HepG2 (cell line): ENCODE measurements at regions not wholly inside any gene's neighbourhood (a gene's known extent, or its start where the extent isn't known, plus 50 kb on each side); places are given as distances from the start of the nearest gene placed in this dataset.

Source experiments
- ARNT ChIP-seq: fragments of 450-650 bp; IDR thresholded peaks from 2 replicates; pipeline ENCODE4 v1.6.1; 2017
- CHD4 ChIP-seq: fragments of 200-600 bp; sonication (generic); IDR thresholded peaks from 2 replicates; pipeline ENCODE4 v1.7.0; 2017; ENCODE audit warnings: mild to moderate bottlenecking, low read length, borderline replicate concordance
- EZH2 ChIP-seq: conservative IDR thresholded peaks from 2 replicates; pipeline ENCODE4 v1.6.1; 2012; ENCODE audit warnings: mild to moderate bottlenecking, low read depth, low read length, moderate library complexity
- FOSL1 ChIP-seq: sonication (generic); formaldehyde crosslinking; IDR thresholded peaks from 2 replicates; pipeline ENCODE4 v1.9.0; 2021; ENCODE audit warnings: missing genetic modification reagents, borderline replicate concordance
- POLR2A ChIP-seq, 2 experiments: IDR thresholded peaks; 2 replicates each; pipeline ENCODE4 v1.6.1; 2011; ENCODE audit warnings: low read depth in 2 of 2, low read length in 2 of 2, mild to moderate bottlenecking in 1 of 2, moderate library complexity in 1 of 2; ENCODE audit not compliant: insufficient read depth in 1 of 2
- RAD21 ChIP-seq: fragments of 450-650 bp; formaldehyde crosslinking; IDR thresholded peaks from 2 replicates; pipeline ENCODE4 v1.5.0; 2020; ENCODE audit warnings: mild to moderate bottlenecking
- RBAK ChIP-seq: sonication (generic); formaldehyde crosslinking; IDR thresholded peaks from 2 replicates; pipeline ENCODE4 v1.5.1; 2020; ENCODE audit warnings: mild to moderate bottlenecking, missing genetic modification reagents
- ZFP41 ChIP-seq: sonication (generic); formaldehyde crosslinking; IDR thresholded peaks from 2 replicates; pipeline ENCODE4 v1.4.0; 2020; ENCODE audit warnings: mild to moderate bottlenecking, missing genetic modification reagents, borderline replicate concordance
- ZNF713 ChIP-seq: sonication (generic); formaldehyde crosslinking; IDR thresholded peaks from 2 replicates; pipeline ENCODE4 v1.4.0; 2020; ENCODE audit warnings: mild to moderate bottlenecking, missing genetic modification reagents
- TF ChIP-seq, protein P1 (sequence below): sonication (generic); formaldehyde crosslinking; conservative IDR thresholded peaks from 2 replicates; pipeline ENCODE4 v1.8.0; 2022; ENCODE audit warnings: mild to moderate bottlenecking, moderate library complexity, missing genetic modification reagents
- TF ChIP-seq, protein P2 (sequence below): sonication (generic); formaldehyde crosslinking; IDR thresholded peaks from 2 replicates; pipeline ENCODE4 v1.5.0; 2020; ENCODE audit warnings: missing genetic modification reagents
- TF ChIP-seq, protein P3 (sequence below): sonication (generic); formaldehyde crosslinking; IDR thresholded peaks from 2 replicates; pipeline ENCODE4 v1.4.0; 2020; ENCODE audit warnings: missing genetic modification reagents
- TF ChIP-seq, protein P4 (sequence below): sonication (generic); formaldehyde crosslinking; IDR thresholded peaks from 2 replicates; pipeline ENCODE4 v1.5.0; 2020; ENCODE audit warnings: mild to moderate bottlenecking, missing genetic modification reagents, moderate library complexity

DNA sequence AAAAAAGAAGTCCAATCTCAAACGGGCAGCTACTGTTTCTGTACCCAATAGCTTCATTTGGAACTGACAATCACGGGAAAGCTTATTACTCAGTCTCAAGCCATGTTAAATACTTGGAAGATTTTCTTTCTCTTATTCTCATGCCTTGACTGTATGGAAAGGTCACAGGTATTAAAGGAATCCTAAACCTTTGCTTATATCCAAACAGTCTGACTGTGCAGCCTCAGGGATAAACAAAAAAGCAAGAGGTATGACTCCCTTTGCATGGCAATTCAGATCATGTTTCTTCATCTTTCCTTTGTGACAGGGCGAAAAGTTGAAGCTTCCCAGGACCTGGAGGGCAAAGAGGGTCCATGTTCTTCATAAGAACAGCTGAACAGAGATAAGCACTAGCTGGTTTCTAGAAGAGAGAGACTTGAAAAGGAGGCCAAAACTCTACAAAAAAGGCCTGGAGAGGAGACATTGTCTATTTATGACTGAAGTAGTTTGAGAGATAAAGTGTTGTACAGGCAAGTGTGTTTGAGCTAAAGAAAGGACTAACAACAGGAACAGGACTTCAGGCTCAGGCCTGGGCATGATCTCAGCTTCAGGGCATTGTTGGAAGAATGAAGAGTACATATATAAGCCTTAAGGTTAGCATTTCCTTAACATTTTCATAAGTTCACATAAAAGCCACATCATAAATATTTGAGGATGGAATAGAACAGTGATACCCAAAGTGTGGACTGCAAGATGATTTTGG is 231.0 kb upstream of the THRB start:
- TF ChIP-seq, protein P1, sequence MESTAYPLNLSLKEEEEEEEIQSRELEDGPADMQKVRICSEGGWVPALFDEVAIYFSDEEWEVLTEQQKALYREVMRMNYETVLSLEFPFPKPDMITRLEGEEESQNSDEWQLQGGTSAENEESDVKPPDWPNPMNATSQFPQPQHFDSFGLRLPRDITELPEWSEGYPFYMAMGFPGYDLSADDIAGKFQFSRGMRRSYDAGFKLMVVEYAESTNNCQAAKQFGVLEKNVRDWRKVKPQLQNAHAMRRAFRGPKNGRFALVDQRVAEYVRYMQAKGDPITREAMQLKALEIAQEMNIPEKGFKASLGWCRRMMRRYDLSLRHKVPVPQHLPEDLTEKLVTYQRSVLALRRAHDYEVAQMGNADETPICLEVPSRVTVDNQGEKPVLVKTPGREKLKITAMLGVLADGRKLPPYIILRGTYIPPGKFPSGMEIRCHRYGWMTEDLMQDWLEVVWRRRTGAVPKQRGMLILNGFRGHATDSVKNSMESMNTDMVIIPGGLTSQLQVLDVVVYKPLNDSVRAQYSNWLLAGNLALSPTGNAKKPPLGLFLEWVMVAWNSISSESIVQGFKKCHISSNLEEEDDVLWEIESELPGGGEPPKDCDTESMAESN = no peak
- TF ChIP-seq, protein P2, sequence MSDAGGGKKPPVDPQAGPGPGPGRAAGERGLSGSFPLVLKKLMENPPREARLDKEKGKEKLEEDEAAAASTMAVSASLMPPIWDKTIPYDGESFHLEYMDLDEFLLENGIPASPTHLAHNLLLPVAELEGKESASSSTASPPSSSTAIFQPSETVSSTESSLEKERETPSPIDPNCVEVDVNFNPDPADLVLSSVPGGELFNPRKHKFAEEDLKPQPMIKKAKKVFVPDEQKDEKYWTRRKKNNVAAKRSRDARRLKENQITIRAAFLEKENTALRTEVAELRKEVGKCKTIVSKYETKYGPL (CRISPR knock-in tag) = no peak
- TF ChIP-seq CHD4 (no peak), POLR2A (IDR thresholded peaks at IDR 0.05; ENCODE audit: insufficient read depth in 1 of 2, low read depth in 2 of 2, low read length in 2 of 2) (no peak), ARNT (no peak), ZFP41 (CRISPR knock-in tag) (no peak), RBAK (CRISPR knock-in tag) (no peak), FOSL1 (CRISPR knock-in tag) (no peak), EZH2 (no peak), RAD21 (no peak), ZNF713 (CRISPR knock-in tag) (no peak)
- TF ChIP-seq, protein P3, sequence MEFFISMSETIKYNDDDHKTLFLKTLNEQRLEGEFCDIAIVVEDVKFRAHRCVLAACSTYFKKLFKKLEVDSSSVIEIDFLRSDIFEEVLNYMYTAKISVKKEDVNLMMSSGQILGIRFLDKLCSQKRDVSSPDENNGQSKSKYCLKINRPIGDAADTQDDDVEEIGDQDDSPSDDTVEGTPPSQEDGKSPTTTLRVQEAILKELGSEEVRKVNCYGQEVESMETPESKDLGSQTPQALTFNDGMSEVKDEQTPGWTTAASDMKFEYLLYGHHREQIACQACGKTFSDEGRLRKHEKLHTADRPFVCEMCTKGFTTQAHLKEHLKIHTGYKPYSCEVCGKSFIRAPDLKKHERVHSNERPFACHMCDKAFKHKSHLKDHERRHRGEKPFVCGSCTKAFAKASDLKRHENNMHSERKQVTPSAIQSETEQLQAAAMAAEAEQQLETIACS (CRISPR knock-in tag) = no peak
- TF ChIP-seq, protein P4, sequence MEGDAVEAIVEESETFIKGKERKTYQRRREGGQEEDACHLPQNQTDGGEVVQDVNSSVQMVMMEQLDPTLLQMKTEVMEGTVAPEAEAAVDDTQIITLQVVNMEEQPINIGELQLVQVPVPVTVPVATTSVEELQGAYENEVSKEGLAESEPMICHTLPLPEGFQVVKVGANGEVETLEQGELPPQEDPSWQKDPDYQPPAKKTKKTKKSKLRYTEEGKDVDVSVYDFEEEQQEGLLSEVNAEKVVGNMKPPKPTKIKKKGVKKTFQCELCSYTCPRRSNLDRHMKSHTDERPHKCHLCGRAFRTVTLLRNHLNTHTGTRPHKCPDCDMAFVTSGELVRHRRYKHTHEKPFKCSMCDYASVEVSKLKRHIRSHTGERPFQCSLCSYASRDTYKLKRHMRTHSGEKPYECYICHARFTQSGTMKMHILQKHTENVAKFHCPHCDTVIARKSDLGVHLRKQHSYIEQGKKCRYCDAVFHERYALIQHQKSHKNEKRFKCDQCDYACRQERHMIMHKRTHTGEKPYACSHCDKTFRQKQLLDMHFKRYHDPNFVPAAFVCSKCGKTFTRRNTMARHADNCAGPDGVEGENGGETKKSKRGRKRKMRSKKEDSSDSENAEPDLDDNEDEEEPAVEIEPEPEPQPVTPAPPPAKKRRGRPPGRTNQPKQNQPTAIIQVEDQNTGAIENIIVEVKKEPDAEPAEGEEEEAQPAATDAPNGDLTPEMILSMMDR = no peak
